GM13976 (cell line): ENCODE measurements at regions not wholly inside any gene's neighbourhood (a gene's known extent, or its start where the extent isn't known, plus 50 kb on each side); places are given as distances from the start of the nearest gene placed in this dataset.

ENCODE experiments used
- DNase-seq: peaks from one replicate; pipeline ENCODE4 v3.0.0; 2012; ENCODE audit warnings: low spot score
- CTCF ChIP-seq: IDR thresholded peaks from 2 replicates; pipeline ENCODE4 v1.5.1; 2012; ENCODE audit warnings: borderline replicate concordance, mild to moderate bottlenecking; ENCODE audit not compliant: insufficient read depth; ENCODE audit errors: extremely low read depth, missing control alignments, control extremely low read depth
- in situ Hi-C: fragments of 300-500 bp; cut with MboI; formaldehyde crosslinking; loops from one replicate; pipeline ENCODE4 v1.12.0; 2022; ENCODE audit warnings: low sequenced_read_pairs, mixed read lengths, inconsistent platforms; ENCODE audit not compliant: unreplicated experiment

- TF ChIP-seq CTCF: no peak
- in situ Hi-C loops: no loop called here
- DNase-seq: no peak
Measured at GRCh38 chr1:14508613-14509012, 89.9 kb upstream of the KAZN start.

- TF ChIP-seq CTCF: no peak
- in situ Hi-C loops: no loop called here
- no peak for DNase-seq
Measured at GRCh38 chr1:14511166-14511680, 87.3 kb upstream of the KAZN start.

GRCh38 chr1:14511796-14512585 is 86.5 kb upstream of the KAZN start:
- in situ Hi-C loops: no loop called here
- TF ChIP-seq CTCF: no peak
- DNase-seq: no peak

- DNase-seq: no peak
- no peak for TF ChIP-seq CTCF
- in situ Hi-C loops: no loop called here
Measured at GRCh38 chr1:14513111-14513510, 85.4 kb upstream of the KAZN start.

- in situ Hi-C loops: no loop called here
- no peak for TF ChIP-seq CTCF
Measured at GRCh38 chr1:14514739-14515138, 83.7 kb upstream of the KAZN start.

GRCh38 chr1:14516974-14517840 is 81.3 kb upstream of the KAZN start:
- in situ Hi-C loops: no loop called here
- TF ChIP-seq CTCF: no peak
- peak; percentile 32 for DNase-seq

More at GRCh38 chr1:14514739-14515138, 83.7 kb upstream of the KAZN start:
- no peak for DNase-seq
